Mucosa of gallbladder (tissue), 1 donor: ENCODE measurements at regions not wholly inside any gene's neighbourhood (a gene's known extent, or its start where the extent isn't known, plus 50 kb on each side); places are given as distances from the start of the nearest gene placed in this dataset.

Experiments
- DNase-seq: peaks from one replicate; pipeline ENCODE4 v3.0.0-alpha.2; 2020; ENCODE audit warnings: low spot score
- donor health status: DM: no; HTN: no; CAD: no.

DNA sequence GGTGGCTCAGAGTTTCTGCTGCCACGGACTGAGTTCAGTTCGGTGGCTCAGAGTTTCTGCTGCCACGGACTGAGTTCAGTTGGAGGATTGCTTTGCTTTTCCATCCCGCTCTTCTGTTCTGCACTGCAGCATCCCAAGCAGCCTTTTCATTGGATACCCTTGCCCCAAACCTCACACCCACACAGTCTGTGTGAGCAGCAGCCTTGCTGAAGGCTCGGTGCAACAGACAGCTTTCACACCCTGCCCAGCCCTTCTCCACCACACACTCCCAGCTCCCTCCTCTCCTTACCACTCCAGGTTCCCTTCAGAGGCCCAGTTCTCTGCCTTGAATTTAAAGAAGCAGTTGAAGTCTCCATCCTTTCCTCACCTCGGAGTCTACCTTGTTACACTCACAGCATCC, 52.5 kb upstream of the CHD6 start:
- DNase-seq, result no peak

DNA sequence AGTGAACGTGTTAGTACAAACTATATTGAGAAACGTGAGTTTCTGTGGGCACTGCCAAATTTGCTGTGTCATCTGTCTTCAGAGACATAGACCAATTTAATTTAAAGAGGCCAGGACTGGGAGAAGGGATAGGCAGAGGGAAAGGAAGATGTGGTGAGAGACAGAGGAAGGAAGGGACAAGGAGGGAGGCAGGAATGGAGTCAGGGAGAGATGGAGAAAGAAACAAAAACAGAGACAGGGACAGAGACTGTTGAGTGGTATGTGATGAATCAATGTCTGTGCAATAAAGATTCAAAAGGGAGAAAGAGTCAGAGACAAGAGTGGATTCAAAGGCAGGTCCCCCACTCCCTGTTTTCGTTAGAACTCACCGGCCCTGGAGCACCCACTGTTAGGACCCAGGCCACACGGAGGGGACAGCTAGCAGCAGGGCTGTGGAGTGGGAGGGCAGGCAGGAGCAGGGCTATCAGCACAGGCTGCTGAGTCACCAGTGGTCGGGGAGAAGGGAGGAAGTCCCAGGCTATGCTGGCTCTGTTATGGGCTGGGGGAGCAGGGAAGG, 51.6 kb upstream of the CHD6 start:
- DNase-seq, result no peak

DNA sequence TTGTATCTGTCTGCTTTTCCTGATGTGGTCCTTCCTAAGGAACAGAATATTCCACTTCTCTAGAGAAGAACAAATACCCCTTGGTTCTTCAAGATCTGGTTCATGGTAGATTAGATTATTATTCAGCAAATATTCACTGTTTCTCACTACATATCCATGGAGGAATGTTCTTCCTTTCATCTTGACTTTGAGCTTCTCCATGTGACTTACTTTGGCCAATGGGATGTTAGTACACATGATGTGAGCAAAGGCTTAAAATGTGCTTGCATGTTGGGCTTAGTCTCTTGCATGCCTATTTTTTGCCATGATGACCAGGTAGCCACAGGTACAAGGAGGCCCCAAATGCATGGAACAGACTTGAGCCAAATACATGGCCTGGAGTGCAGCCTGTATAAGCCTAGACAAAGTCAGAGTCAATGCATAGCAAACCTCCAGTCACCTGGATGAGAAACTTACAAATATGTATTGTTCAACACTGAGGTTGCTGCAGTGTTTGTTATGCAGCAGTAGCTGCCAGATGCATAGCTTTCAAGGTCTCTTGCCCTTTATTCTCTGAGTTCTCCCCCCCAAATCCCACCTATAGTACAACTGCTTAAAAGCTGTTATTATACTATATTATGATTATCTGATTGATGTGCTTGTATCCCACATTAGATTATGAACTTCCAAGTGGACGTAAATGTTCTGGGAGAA, 50.0 kb upstream of the CHD6 start:
- DNase-seq, result no peak
